Vagina (tissue), 2 donors: ENCODE measurements at regions not wholly inside any gene's neighbourhood (a gene's known extent, or its start where the extent isn't known, plus 50 kb on each side); places are given as distances from the start of the nearest gene placed in this dataset.

Experiments used
- DNase-seq, 2 donors: peaks; one replicate each; pipeline ENCODE4 v3.0.0-alpha.2; 2017; ENCODE audit errors: extremely low spot score in 2 of 2
- H3K27ac ChIP-seq: fragments of 200-600 bp; sonication (generic); one replicate; pipeline ENCODE4 v1.5.1; 2019
- H3K27me3 ChIP-seq: fragments of 200-600 bp; sonication (generic); one replicate; pipeline ENCODE4 v1.5.1; 2019
- H3K36me3 ChIP-seq, 2 donors: fragments of 200-600 bp; sonication (generic); one replicate each; pipeline ENCODE4 v1.5.1; 2017 to 2019
- H3K4me1 ChIP-seq: fragments of 200-600 bp; sonication (generic); one replicate; pipeline ENCODE4 v1.5.1; 2019
- H3K4me3 ChIP-seq, 2 donors: fragments of 200-600 bp; sonication (generic); 1 replicate in 1 of 2; 2 replicates in 1 of 2; pipeline ENCODE4 v1.5.1; 2016 to 2019
- H3K9me3 ChIP-seq: fragments of 200-600 bp; sonication (generic); one replicate; pipeline ENCODE4 v1.5.1; 2019
- POLR2A ChIP-seq, 2 donors: fragments of 450-650 bp; IDR thresholded peaks; one replicate each; pipeline ENCODE4 v1.6.1; 2017; ENCODE audit warnings: antibody characterized with exemption in 2 of 2, mild to moderate bottlenecking in 2 of 2, moderate library complexity in 2 of 2
- POLR2AphosphoS5 ChIP-seq, 2 donors: sonication (generic); formaldehyde crosslinking; IDR thresholded peaks; one replicate each; pipeline ENCODE4 v1.9.0; 2017; ENCODE audit warnings: antibody characterized with exemption in 2 of 2, mild to moderate bottlenecking in 2 of 2, low read depth in 1 of 2; ENCODE audit not compliant: insufficient read depth in 1 of 2
- intact Hi-C: fragments of 100-400 bp; cut with DNase I; formaldehyde crosslinking; loops from one replicate; pipeline ENCODE4 v1.15.1; 2023
- TF ChIP-seq, protein P1 (sequence below), 3 experiments: fragments of 450-650 bp in 2 of 3; fragments of 200-600 bp in 1 of 3; sonication (generic) in 1 of 3; IDR thresholded peaks; one replicate each; pipeline ENCODE4 v1.5.1; 2017 to 2019; ENCODE audit warnings: antibody characterized with exemption in 3 of 3, mild to moderate bottlenecking in 2 of 3, moderate library complexity in 2 of 3

DNA sequence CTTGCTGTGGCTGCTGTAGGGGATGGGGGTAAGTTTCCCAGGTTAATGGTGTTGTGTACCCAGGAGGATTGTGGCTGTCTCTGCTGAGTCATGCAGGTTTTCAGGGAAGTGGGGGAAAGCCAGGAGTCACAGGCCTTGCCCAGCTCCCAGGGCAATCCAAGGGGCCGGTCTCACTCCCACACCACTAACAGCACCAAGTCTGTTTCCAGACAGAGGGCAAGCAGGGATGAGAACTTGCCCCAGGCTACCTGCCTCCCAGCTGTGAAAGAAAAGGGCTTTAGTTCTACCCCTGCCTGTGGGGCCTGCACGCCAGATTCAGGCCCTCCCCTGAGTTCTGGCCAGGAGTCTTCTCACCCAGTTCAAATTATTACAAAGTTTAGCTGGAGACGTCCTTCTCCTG lies 579.8 kb upstream of the ST8SIA4 start:
- TF ChIP-seq POLR2A (IDR thresholded peaks at IDR 0.05) (no peak), POLR2AphosphoS5 (IDR thresholded peaks at IDR 0.05; ENCODE audit: insufficient read depth in 1 of 2, low read depth in 1 of 2) (no peak)
- TF ChIP-seq, protein P1, sequence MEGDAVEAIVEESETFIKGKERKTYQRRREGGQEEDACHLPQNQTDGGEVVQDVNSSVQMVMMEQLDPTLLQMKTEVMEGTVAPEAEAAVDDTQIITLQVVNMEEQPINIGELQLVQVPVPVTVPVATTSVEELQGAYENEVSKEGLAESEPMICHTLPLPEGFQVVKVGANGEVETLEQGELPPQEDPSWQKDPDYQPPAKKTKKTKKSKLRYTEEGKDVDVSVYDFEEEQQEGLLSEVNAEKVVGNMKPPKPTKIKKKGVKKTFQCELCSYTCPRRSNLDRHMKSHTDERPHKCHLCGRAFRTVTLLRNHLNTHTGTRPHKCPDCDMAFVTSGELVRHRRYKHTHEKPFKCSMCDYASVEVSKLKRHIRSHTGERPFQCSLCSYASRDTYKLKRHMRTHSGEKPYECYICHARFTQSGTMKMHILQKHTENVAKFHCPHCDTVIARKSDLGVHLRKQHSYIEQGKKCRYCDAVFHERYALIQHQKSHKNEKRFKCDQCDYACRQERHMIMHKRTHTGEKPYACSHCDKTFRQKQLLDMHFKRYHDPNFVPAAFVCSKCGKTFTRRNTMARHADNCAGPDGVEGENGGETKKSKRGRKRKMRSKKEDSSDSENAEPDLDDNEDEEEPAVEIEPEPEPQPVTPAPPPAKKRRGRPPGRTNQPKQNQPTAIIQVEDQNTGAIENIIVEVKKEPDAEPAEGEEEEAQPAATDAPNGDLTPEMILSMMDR (IDR thresholded peaks at IDR 0.05) = no peak
- H3K36me3 ChIP-seq = no peaks in the 10 kb centered on the region
- intact Hi-C loops = no loop called here
- no peaks in the 10 kb centered on the region for H3K9me3 ChIP-seq
- H3K27me3 ChIP-seq = no peaks in the 10 kb centered on the region
- H3K4me1 ChIP-seq = no peaks in the 10 kb centered on the region
- H3K4me3 ChIP-seq = no peak overlapping the region
- H3K27ac ChIP-seq = no peak overlapping the region
- DNase-seq = no peak

DNA sequence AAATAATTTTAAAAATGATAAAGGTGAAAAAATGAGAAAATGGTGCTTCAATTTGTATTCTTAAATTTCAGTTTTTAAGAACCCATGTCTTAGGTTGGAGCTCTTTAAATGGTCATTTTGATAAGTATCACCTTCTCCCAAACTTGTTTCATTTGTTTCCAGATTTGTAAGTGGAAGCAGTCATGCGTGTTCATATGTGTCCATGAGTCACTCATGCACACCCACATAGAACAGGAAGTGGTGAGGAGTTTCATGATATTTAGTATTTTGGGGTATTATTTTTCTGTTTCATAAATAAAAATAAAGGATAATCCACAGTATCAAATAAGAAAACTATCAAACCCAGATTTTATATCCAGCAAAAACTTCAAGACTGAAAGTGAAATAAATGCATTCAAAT lies 570.4 kb upstream of the ST8SIA4 start:
- Histone ChIP-seq H3K4me3 (no peak overlapping the region), H3K36me3 (no peaks in the 10 kb centered on the region), H3K27ac (no peak overlapping the region), H3K9me3 (no peaks in the 10 kb centered on the region), H3K27me3 (no peaks in the 10 kb centered on the region), H3K4me1 (no peaks in the 10 kb centered on the region)
- TF ChIP-seq, protein P1 (IDR thresholded peaks at IDR 0.05) = no peak
- no peak for TF ChIP-seq POLR2A (IDR thresholded peaks at IDR 0.05)
- TF ChIP-seq POLR2AphosphoS5 (IDR thresholded peaks at IDR 0.05; ENCODE audit: insufficient read depth in 1 of 2, low read depth in 1 of 2) = no peak
- no peak for DNase-seq
- intact Hi-C loops = no loop called here

DNA sequence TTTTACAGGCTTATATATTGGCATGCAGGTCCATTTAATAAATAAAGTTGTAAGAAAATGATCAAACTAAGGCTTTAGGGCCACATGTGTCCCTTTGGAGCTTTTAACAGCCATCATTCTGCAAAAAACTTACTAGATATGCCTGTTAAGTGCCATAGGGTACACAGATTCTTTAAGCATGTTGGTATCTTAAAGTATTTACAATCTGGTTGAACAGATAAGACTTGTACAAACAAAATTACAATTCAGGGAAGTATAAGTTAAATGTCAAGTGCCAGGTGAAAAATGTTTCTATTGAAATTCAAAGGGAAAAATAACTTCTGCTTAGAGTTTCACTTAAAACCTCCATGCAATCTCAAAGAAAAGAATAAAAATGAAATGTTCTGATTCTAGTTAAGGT lies 558.4 kb upstream of the ST8SIA4 start:
- Histone ChIP-seq H3K4me3 (no peak overlapping the region), H3K9me3 (no peaks in the 10 kb centered on the region), H3K36me3 (no peaks in the 10 kb centered on the region), H3K27ac (no peak overlapping the region), H3K27me3 (no peaks in the 10 kb centered on the region), H3K4me1 (no peaks in the 10 kb centered on the region)
- intact Hi-C loops = no loop called here
- DNase-seq = no peak
- TF ChIP-seq POLR2A (IDR thresholded peaks at IDR 0.05) (no peak), POLR2AphosphoS5 (IDR thresholded peaks at IDR 0.05; ENCODE audit: insufficient read depth in 1 of 2, low read depth in 1 of 2) (no peak)
- TF ChIP-seq, protein P1 (IDR thresholded peaks at IDR 0.05) = no peak

DNA sequence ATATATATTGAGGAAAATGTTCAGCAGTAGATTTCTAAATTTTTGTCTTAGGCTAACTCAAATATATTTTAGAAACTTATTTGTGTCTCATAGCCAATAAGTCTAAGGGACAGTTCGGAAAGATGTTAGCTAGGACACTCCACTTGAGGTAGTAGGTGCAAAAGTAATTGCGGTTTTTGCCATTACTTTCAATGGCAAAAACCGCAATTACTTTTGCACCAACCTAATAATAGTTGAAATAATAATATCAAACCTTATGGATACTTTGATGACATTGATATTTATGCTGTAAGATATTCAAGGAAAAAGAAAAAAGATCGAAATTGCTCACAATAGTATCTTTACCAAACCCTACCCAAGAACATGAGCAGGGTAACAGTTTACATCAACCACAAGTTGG lies 555.5 kb upstream of the ST8SIA4 start:
- DNase-seq = no peak
- intact Hi-C loops = no loop called here
- no peak overlapping the region for H3K27ac ChIP-seq
- no peaks in the 10 kb centered on the region for H3K4me1 ChIP-seq
- no peaks in the 10 kb centered on the region for H3K27me3 ChIP-seq
- no peak overlapping the region for H3K4me3 ChIP-seq
- no peaks in the 10 kb centered on the region for H3K9me3 ChIP-seq
- no peaks in the 10 kb centered on the region for H3K36me3 ChIP-seq
- TF ChIP-seq POLR2AphosphoS5 (IDR thresholded peaks at IDR 0.05; ENCODE audit: insufficient read depth in 1 of 2, low read depth in 1 of 2) (no peak), POLR2A (IDR thresholded peaks at IDR 0.05) (no peak)
- TF ChIP-seq, protein P1 (IDR thresholded peaks at IDR 0.05) = no peak

DNA sequence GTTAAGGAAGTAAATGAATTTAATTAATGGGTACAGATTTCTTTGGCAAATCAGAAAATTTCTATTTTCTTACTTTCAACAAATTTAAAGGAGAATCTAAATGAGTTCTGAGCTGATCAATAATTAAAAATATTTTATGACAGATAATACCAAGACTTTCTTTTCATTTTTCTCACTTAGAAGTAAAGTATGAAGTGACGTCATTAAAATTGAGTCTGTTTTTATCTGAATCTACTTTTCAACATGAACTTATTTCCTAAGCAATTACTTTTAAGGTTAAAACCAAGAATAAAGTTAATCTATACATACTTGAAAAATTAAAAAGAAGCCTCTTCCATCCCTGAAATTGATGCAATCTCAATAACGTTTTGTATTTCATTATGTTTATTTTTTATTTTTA lies 552.8 kb upstream of the ST8SIA4 start:
- Histone ChIP-seq H3K4me1 (no peaks in the 10 kb centered on the region), H3K4me3 (no peak overlapping the region), H3K27ac (no peak overlapping the region), H3K9me3 (no peaks in the 10 kb centered on the region), H3K27me3 (no peaks in the 10 kb centered on the region), H3K36me3 (no peaks in the 10 kb centered on the region)
- intact Hi-C loops = no loop called here
- TF ChIP-seq POLR2AphosphoS5 (IDR thresholded peaks at IDR 0.05; ENCODE audit: insufficient read depth in 1 of 2, low read depth in 1 of 2) (no peak), POLR2A (IDR thresholded peaks at IDR 0.05) (no peak)
- TF ChIP-seq, protein P1 (IDR thresholded peaks at IDR 0.05) = no peak
- DNase-seq = no peak
